ENCODE measurements at regions not wholly inside any gene's neighbourhood (a gene's known extent, or its start where the extent isn't known, plus 50 kb on each side); places are given as distances from the start of the nearest gene placed in this dataset.

DNA sequence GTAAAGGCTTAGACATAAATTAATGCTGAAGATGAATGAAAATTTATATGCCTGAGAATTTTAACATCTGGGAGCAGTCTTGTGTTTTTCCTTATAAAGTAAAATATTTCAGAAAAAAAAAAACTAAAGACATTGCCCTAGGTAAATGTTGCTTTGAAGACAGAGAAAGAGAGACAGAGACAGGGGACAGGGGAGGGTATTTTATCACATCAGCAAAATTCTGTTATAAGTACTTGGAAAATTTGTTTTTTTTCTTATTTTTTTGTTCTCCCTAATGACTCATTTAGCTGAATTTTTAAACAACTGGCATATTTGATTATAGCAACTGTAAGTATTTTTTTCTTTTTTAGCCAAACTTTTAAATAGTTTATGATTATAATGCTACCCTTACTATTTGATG, 1540.6 kb upstream of the GBE1 start:
- H3K4me3 ChIP-seq: no peak overlapping the region
- H3K27ac ChIP-seq: no peak overlapping the region
- H3K27me3 ChIP-seq: no peaks in the 10 kb centered on the region
- TF ChIP-seq POLR2AphosphoS5 (IDR thresholded peaks at IDR 0.05) (no peak), POLR2A (IDR thresholded peaks at IDR 0.05) (no peak)
- no peak for ATAC-seq
- H3K9me3 ChIP-seq: peaks cover 0 to 4% (median 0%) of the 10 kb centered on the region in 3 donors
- H3K36me3 ChIP-seq: no peaks in the 10 kb centered on the region
- no peaks in the 10 kb centered on the region for H3K4me1 ChIP-seq

DNA sequence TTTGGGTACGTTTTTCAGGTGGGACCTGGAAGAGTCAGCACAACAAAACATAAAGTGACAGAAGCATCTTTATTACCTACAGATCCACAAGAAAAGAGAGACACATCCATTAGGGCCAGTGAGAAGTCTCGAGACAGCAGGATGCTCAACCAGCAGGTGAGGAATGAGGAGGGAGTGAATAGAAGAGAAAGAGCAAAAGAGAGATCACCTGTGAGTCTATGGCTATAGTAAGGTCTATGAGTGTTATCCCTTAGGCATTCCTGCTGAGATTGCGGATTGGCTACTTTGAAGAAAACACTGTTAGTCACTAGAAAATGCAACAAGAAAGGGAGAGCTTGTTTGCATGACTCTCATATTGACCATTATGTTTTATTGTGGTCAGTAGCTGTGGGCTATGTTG, 1556.2 kb upstream of the GBE1 start:
- TF ChIP-seq POLR2A (IDR thresholded peaks at IDR 0.05): no peak
- no peak for TF ChIP-seq POLR2AphosphoS5 (IDR thresholded peaks at IDR 0.05)
- Histone ChIP-seq H3K4me3 (no peak overlapping the region), H3K36me3 (no peaks in the 10 kb centered on the region), H3K4me1 (no peaks in the 10 kb centered on the region), H3K27me3 (no peaks in the 10 kb centered on the region), H3K27ac (no peak overlapping the region), H3K9me3 (no peaks in the 10 kb centered on the region)
- no peak for ATAC-seq
- WGBS, 2 donors (ENCODE audit: low coverage in 1 of 2): 61 to 86% methylated on average over 2 to 3 of the region's 3 CpGs

DNA sequence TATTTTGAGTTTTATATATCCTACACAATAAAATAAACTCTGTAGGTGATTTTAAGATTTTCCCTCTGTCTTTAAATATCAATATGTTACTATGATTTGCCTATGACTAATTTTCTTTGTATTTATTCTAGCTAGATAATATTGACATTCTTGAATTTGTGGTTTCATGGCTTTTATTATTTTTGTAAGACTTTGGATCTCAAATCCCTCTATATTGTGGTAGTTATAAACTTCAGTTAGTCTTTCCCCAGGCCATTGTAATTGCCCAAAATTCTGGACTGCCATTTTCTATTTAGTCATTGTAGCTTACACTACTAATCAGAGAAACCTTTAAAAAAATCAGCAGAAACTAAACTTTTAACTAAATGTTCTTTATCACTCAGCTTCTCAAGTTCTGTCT, 1559.3 kb upstream of the GBE1 start:
- Histone ChIP-seq H3K27me3 (no peaks in the 10 kb centered on the region), H3K4me3 (no peak overlapping the region), H3K27ac (no peak overlapping the region), H3K4me1 (no peaks in the 10 kb centered on the region), H3K36me3 (no peaks in the 10 kb centered on the region), H3K9me3 (no peaks in the 10 kb centered on the region)
- no peak for ATAC-seq
- TF ChIP-seq, protein P1, sequence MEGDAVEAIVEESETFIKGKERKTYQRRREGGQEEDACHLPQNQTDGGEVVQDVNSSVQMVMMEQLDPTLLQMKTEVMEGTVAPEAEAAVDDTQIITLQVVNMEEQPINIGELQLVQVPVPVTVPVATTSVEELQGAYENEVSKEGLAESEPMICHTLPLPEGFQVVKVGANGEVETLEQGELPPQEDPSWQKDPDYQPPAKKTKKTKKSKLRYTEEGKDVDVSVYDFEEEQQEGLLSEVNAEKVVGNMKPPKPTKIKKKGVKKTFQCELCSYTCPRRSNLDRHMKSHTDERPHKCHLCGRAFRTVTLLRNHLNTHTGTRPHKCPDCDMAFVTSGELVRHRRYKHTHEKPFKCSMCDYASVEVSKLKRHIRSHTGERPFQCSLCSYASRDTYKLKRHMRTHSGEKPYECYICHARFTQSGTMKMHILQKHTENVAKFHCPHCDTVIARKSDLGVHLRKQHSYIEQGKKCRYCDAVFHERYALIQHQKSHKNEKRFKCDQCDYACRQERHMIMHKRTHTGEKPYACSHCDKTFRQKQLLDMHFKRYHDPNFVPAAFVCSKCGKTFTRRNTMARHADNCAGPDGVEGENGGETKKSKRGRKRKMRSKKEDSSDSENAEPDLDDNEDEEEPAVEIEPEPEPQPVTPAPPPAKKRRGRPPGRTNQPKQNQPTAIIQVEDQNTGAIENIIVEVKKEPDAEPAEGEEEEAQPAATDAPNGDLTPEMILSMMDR (IDR thresholded peaks at IDR 0.05): no peak
- no peak for TF ChIP-seq POLR2A (IDR thresholded peaks at IDR 0.05)

DNA sequence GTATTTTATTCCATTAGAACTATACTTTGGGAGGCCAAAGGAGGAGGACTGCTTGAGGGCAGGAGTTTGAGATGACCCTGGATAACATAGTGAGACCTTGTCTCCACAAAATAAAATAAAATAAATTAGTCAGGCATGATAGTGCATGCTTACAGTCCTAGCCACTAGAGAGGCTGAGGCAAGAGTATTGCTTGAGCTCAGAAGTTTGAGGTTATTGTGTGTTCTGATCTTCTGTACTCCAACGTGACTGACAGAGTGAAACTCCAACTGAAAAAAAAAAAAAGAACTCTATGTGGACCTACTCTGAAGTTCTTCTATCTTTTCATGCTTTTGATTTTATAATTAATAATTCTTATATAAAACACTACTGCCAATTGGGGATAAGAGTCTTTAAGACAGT, 1560.0 kb upstream of the GBE1 start:
- Histone ChIP-seq H3K9me3 (no peaks in the 10 kb centered on the region), H3K27ac (no peak overlapping the region), H3K4me3 (no peak overlapping the region), H3K36me3 (no peaks in the 10 kb centered on the region), H3K27me3 (no peaks in the 10 kb centered on the region), H3K4me1 (no peaks in the 10 kb centered on the region)
- no peak for ATAC-seq
- TF ChIP-seq POLR2AphosphoS5 (IDR thresholded peaks at IDR 0.05): no peak
- no peak for TF ChIP-seq EP300 (IDR thresholded peaks at IDR 0.05)
- TF ChIP-seq, protein P1 (IDR thresholded peaks at IDR 0.05): no peak
- TF ChIP-seq POLR2A (IDR thresholded peaks at IDR 0.05): no peak
- WGBS, 2 donors (ENCODE audit: low coverage in 1 of 2): 73 to 86% methylated on average over 1 of the region's 1 CpG

DNA sequence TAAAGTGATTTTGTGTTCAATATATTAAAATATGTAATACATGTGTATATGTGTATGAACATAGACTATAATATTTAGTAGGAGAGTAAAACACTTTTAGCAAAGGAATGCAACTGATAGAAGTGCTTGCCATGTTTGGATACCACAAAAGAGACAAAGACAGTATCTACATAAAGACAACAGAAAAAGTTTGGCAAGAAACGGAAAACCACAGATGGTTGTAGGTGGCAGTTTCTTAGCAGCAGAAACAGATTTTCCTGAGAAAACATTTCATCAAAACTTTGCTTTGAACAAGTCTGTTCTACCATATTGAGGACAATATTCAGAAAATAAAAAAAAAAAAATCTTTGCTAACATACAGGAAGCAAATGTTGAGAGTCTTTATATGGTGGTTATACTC, 1560.4 kb upstream of the GBE1 start:
- no peaks in the 10 kb centered on the region for H3K36me3 ChIP-seq
- 33 to 58% methylated on average over 1 of the region's 1 CpG for WGBS, 2 donors (ENCODE audit: low coverage in 1 of 2)
- H3K9me3 ChIP-seq: no peaks in the 10 kb centered on the region
- TF ChIP-seq POLR2AphosphoS5 (IDR thresholded peaks at IDR 0.05) (no peak), POLR2A (IDR thresholded peaks at IDR 0.05) (no peak), EP300 (IDR thresholded peaks at IDR 0.05) (no peak)
- TF ChIP-seq, protein P1 (IDR thresholded peaks at IDR 0.05): no peak
- H3K4me3 ChIP-seq: no peak overlapping the region
- no peaks in the 10 kb centered on the region for H3K4me1 ChIP-seq
- ATAC-seq: no peak
- no peaks in the 10 kb centered on the region for H3K27me3 ChIP-seq
- no peak overlapping the region for H3K27ac ChIP-seq

DNA sequence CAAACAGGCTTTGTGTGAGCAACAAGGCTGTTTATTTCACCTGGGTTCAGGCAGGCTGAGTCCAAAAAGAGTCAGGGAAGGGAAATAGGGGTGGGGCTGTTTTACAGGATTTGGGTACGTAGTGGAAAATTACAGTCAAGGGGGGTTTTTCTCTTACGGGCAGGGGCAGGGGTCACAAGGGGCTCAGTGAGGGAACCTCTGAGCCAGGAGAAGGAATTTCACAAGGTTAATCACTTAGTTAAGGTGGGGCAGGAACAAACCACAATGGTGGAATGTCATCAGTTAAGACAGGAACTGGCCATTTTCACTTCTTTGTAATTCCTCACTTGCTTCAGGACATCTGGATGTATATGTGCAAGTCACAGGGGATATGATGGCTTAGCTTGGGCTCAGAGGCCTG, 1592.8 kb upstream of the GBE1 start:
- Histone ChIP-seq H3K4me1 (no peaks in the 10 kb centered on the region), H3K27ac (no peak overlapping the region), H3K36me3 (no peaks in the 10 kb centered on the region), H3K4me3 (no peak overlapping the region), H3K9me3 (no peaks in the 10 kb centered on the region), H3K27me3 (no peaks in the 10 kb centered on the region)
- no peak for ATAC-seq
- TF ChIP-seq POLR2A (IDR thresholded peaks at IDR 0.05) (no peak), POLR2AphosphoS5 (IDR thresholded peaks at IDR 0.05) (no peak), EP300 (IDR thresholded peaks at IDR 0.05) (no peak)
- TF ChIP-seq, protein P1 (IDR thresholded peaks at IDR 0.05): no peak
- WGBS, 2 donors (ENCODE audit: low coverage in 1 of 2): 63 to 68% methylated on average over 2 of the region's 2 CpGs
